ENCODE measurements at regions not wholly inside any gene's neighbourhood (a gene's known extent, or its start where the extent isn't known, plus 50 kb on each side); places are given as distances from the start of the nearest gene placed in this dataset.

DNA sequence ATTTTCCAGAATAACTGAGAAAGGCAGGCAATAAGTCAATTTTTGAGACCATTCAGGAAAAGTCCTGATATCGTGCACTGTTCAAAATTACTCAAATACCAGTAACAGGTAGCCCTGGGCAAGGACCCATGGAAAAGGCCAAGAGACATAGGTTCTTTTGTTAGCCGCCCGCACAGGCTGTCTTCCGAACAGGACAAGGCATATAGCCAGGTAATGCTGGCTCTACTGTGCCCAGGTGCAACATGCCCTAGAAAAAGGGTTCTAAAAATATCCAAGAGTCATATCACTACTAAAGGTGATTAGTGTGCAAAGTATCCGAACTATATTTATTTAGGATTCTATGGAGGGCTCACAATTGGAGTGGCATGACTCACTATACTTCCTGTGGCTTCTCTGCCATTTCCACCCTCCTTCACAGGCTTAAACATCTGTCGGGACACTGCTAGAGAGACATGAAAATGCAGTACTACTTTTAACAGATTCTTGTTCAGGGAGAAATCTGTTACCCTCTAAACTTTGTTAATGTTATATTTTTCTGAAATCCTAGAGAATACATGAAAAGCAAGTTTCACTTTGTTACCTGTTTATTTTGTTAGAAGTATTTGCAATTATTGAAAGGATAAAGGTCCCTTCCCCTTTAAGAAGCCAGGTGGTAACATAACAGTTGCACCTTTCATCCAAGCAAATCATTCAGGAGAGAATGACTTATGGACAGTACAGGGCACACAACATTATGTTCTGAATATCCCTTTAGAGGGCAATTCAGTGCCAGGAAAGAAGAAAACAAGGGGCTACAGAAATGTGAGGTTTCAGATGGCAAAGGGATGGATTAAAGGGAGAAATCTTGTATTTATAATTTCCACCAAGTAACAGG, 293.3 kb upstream of the THBS1 start:
- H3K36me3 ChIP-seq (ENCODE audit: low read length), result no peaks in the 10 kb centered on the region
- H3K9me2 ChIP-seq (replicated peaks; ENCODE audit: insufficient read depth, low read length), result no peaks in the 10 kb centered on the region
- TF ChIP-seq, protein P1, sequence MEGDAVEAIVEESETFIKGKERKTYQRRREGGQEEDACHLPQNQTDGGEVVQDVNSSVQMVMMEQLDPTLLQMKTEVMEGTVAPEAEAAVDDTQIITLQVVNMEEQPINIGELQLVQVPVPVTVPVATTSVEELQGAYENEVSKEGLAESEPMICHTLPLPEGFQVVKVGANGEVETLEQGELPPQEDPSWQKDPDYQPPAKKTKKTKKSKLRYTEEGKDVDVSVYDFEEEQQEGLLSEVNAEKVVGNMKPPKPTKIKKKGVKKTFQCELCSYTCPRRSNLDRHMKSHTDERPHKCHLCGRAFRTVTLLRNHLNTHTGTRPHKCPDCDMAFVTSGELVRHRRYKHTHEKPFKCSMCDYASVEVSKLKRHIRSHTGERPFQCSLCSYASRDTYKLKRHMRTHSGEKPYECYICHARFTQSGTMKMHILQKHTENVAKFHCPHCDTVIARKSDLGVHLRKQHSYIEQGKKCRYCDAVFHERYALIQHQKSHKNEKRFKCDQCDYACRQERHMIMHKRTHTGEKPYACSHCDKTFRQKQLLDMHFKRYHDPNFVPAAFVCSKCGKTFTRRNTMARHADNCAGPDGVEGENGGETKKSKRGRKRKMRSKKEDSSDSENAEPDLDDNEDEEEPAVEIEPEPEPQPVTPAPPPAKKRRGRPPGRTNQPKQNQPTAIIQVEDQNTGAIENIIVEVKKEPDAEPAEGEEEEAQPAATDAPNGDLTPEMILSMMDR (IDR thresholded peaks at IDR 0.05; ENCODE audit: insufficient read depth, low read length, poor library complexity, severe bottlenecking), result no peak
- TF ChIP-seq EZH2phosphoT487 (conservative IDR thresholded peaks at IDR 0.05; ENCODE audit: low read length), result no peak
- no peak overlapping the region for H3K27ac ChIP-seq (ENCODE audit: low read depth, low read length)
- H3F3A ChIP-seq (ENCODE audit: insufficient read depth), result no peaks in the 10 kb centered on the region
- no peak overlapping the region for H3K9ac ChIP-seq (ENCODE audit: low read length)
- no peaks in the 10 kb centered on the region for H4K20me1 ChIP-seq (ENCODE audit: low read depth, low read length)
- H3K27me3 ChIP-seq (ENCODE audit: low read length), result no peaks in the 10 kb centered on the region
- H2AFZ ChIP-seq (ENCODE audit: low read depth, low read length, severe bottlenecking), result no peak overlapping the region
- H3K79me2 ChIP-seq (ENCODE audit: insufficient read depth, low read length), result no peaks in the 10 kb centered on the region
- no peak overlapping the region for H3K4me3 ChIP-seq (ENCODE audit: insufficient read depth, low read length, poor library complexity, severe bottlenecking)
- H3K4me2 ChIP-seq (ENCODE audit: low read depth, low read length, poor library complexity, severe bottlenecking), result no peak overlapping the region
- no peaks in the 10 kb centered on the region for H3K9me3 ChIP-seq (ENCODE audit: insufficient read depth, low read length)

DNA sequence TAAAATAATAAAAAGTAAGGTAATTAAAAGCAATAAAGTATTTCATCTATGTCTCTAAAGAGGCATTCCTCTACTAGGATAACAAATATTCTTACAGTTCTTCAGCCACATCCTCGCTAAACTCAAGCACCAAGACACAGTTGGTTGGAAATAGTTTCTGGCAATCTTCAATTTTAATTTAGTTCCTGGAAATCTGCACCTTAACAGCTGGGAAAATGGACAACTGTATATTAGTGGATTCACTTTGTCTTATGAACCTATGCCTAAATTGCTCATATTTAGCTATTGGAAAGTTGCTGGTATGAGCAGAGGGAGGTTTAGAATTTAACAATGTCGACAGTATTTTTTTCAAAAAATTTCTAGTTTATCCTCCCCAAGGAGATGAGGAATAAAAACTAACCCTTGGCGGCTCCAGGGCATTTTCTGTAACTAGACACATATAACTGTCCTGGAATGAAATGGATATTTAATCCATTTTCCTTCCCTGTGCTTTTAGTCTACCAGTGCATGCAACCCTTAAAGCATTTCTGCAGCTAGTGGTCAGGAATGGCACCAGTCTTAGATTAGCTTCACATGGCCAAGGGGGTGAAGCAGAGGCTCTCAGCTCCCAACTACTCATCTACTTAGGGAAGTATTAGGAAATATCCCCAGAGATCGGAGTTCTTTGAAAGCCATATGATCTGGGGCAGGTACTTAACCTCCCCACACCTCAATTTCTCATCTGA, 290.0 kb upstream of the THBS1 start:
- Histone ChIP-seq H2AFZ (ENCODE audit: low read depth, low read length, severe bottlenecking) (no peak overlapping the region), H3K27me3 (ENCODE audit: low read length) (no peaks in the 10 kb centered on the region), H3F3A (ENCODE audit: insufficient read depth) (no peaks in the 10 kb centered on the region), H3K4me3 (ENCODE audit: insufficient read depth, low read length, poor library complexity, severe bottlenecking) (no peak overlapping the region), H3K9me2 (replicated peaks; ENCODE audit: insufficient read depth, low read length) (no peaks in the 10 kb centered on the region), H3K9me3 (ENCODE audit: insufficient read depth, low read length) (no peaks in the 10 kb centered on the region), H3K4me2 (ENCODE audit: low read depth, low read length, poor library complexity, severe bottlenecking) (no peak overlapping the region), H3K9ac (ENCODE audit: low read length) (no peak overlapping the region), H3K27ac (ENCODE audit: low read depth, low read length) (no peak overlapping the region), H3K36me3 (ENCODE audit: low read length) (no peaks in the 10 kb centered on the region), H4K20me1 (ENCODE audit: low read depth, low read length) (no peaks in the 10 kb centered on the region), H3K79me2 (ENCODE audit: insufficient read depth, low read length) (no peaks in the 10 kb centered on the region)
- TF ChIP-seq, protein P1 (IDR thresholded peaks at IDR 0.05; ENCODE audit: insufficient read depth, low read length, poor library complexity, severe bottlenecking), result no peak
- no peak for TF ChIP-seq EZH2phosphoT487 (conservative IDR thresholded peaks at IDR 0.05; ENCODE audit: low read length)

DNA sequence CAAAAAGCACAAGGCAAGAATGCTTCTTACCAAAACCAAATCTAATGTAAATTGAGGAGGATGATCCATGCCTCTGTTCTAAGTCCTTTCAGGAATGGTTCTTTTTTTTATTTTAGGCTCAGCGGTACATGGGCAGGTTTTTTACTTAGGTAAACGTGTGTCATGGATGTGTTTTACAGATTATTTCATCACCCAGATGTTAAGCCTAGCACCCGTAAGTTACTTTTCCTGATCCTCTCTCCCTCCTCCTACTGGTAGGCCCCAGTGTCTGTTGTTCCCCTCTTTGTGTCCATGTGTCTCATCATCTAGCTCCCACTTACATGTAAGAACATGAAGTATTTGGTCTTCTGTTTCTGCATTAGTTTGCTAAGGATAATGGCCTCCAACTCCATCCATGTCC, 289.2 kb upstream of the THBS1 start:
- no peak overlapping the region for H3K27ac ChIP-seq (ENCODE audit: low read depth, low read length)

More for the DNA sequence above, 289.2 kb upstream of the THBS1 start:
- H3K4me3 ChIP-seq (ENCODE audit: insufficient read depth, low read length, poor library complexity, severe bottlenecking), result no peak overlapping the region
- no peak overlapping the region for H2AFZ ChIP-seq (ENCODE audit: low read depth, low read length, severe bottlenecking)
- no peaks in the 10 kb centered on the region for H3K9me2 ChIP-seq (replicated peaks; ENCODE audit: insufficient read depth, low read length)
- no peaks in the 10 kb centered on the region for H3K9me3 ChIP-seq (ENCODE audit: insufficient read depth, low read length)
- no peak overlapping the region for H3K4me2 ChIP-seq (ENCODE audit: low read depth, low read length, poor library complexity, severe bottlenecking)
- H3K9ac ChIP-seq (ENCODE audit: low read length), result no peak overlapping the region
- H4K20me1 ChIP-seq (ENCODE audit: low read depth, low read length), result no peaks in the 10 kb centered on the region
- no peak for TF ChIP-seq EZH2phosphoT487 (conservative IDR thresholded peaks at IDR 0.05; ENCODE audit: low read length)
- TF ChIP-seq, protein P1 (IDR thresholded peaks at IDR 0.05; ENCODE audit: insufficient read depth, low read length, poor library complexity, severe bottlenecking), result no peak
- H3K27me3 ChIP-seq (ENCODE audit: low read length), result no peaks in the 10 kb centered on the region
- H3K79me2 ChIP-seq (ENCODE audit: insufficient read depth, low read length), result no peaks in the 10 kb centered on the region
- H3F3A ChIP-seq (ENCODE audit: insufficient read depth), result no peaks in the 10 kb centered on the region
- H3K36me3 ChIP-seq (ENCODE audit: low read length), result no peaks in the 10 kb centered on the region

Data from SU-DHL-6 (cell line).